Fibroblast of lung (primary cell): ENCODE measurements at regions not wholly inside any gene's neighbourhood (a gene's known extent, or its start where the extent isn't known, plus 50 kb on each side); places are given as distances from the start of the nearest gene placed in this dataset.

Experiments
- CTCF ChIP-seq, 2 donors: IDR thresholded peaks in 1 of 2; conservative IDR thresholded peaks in 1 of 2; 1 replicate in 1 of 2; 2 replicates in 1 of 2; pipeline ENCODE4 v1.5.1; 2011 to 2012; ENCODE audit warnings: low read length in 2 of 2, control low read depth in 1 of 2, inconsistent platforms in 1 of 2, low read depth in 1 of 2, mild to moderate bottlenecking in 1 of 2
- EZH2 ChIP-seq: IDR thresholded peaks from 2 replicates; pipeline ENCODE4 v1.5.1; 2012; ENCODE audit warnings: low read length, control low read depth, mild to moderate bottlenecking; ENCODE audit errors: missing control alignments

GRCh38 chr10:3900391-3900790, 115.4 kb upstream of the KLF6 start:
- TF ChIP-seq CTCF (conservative IDR thresholded peaks at IDR 0.05 in 1 of 2, IDR thresholded peaks at IDR 0.05 in 1 of 2; ENCODE audit: low read depth in 1 of 2, low read length in 2 of 2): no peak
- no peak for TF ChIP-seq EZH2
